Stimulated activated CD4-positive, alpha-beta T cell treated with anti-CD3 and anti-CD28 coated beads, Interleukin-4, amount 100 ng/mL, for 4 hours (primary cell): ENCODE measurements at regions not wholly inside any gene's neighbourhood (a gene's known extent, or its start where the extent isn't known, plus 50 kb on each side); places are given as distances from the start of the nearest gene placed in this dataset.
A peak's percentile ranks its signal among the peaks of the same experiment; 100 is the strongest.

Experiments
- DNase-seq, 2 experiments: peaks; one replicate each; pipeline ENCODE4 v3.0.0-alpha.2; 2020

- no peak for DNase-seq
These were observed 585.7 kb upstream of the MARCKS start for GRCh38 chr6:113271437-113271836.

- no peak for DNase-seq
These were observed 580.5 kb upstream of the MARCKS start for GRCh38 chr6:113276601-113277000.

GRCh38 chr6:113277111-113277510, 580.0 kb upstream of the MARCKS start:
- DNase-seq, result no peak

- DNase-seq, result no peak
These were observed 576.1 kb upstream of the MARCKS start for GRCh38 chr6:113281014-113281413.

- no peak for DNase-seq
These were observed 575.7 kb upstream of the MARCKS start for GRCh38 chr6:113281431-113281830.

GRCh38 chr6:113287396-113287795, 569.7 kb upstream of the MARCKS start:
- DNase-seq, result no peak

- DNase-seq, result no peak
These were observed 568.7 kb upstream of the MARCKS start for GRCh38 chr6:113288409-113288808.

GRCh38 chr6:113289166-113289565, 568.0 kb upstream of the MARCKS start:
- no peak for DNase-seq

- no peak for DNase-seq
These were observed 566.5 kb upstream of the MARCKS start for GRCh38 chr6:113290684-113291083.

- no peak for DNase-seq
These were observed 565.2 kb upstream of the MARCKS start for GRCh38 chr6:113291751-113292445.

GRCh38 chr6:113292646-113293422, 564.3 kb upstream of the MARCKS start:
- no peak for DNase-seq

GRCh38 chr6:113293423-113293740, 563.8 kb upstream of the MARCKS start:
- DNase-seq, result no peak

- no peak for DNase-seq
These were observed 557.6 kb upstream of the MARCKS start for GRCh38 chr6:113299531-113299930.

GRCh38 chr6:113301651-113302050, 555.5 kb upstream of the MARCKS start:
- DNase-seq, result no peak

- DNase-seq, result no peak
These were observed 553.0 kb upstream of the MARCKS start for GRCh38 chr6:113304116-113304515.

- DNase-seq, result peak in 1 of 2 experiments; percentile 8
These were observed 550.5 kb upstream of the MARCKS start for GRCh38 chr6:113306552-113307145.

- DNase-seq, result no peak
These were observed 548.9 kb upstream of the MARCKS start for GRCh38 chr6:113308266-113308665.

- no peak for DNase-seq
These were observed 543.3 kb upstream of the MARCKS start for GRCh38 chr6:113313841-113314240.

- DNase-seq, result no peak
These were observed 542.0 kb upstream of the MARCKS start for GRCh38 chr6:113315165-113315564.

- DNase-seq, result no peak
These were observed 541.3 kb upstream of the MARCKS start for GRCh38 chr6:113315879-113316278.

GRCh38 chr6:113317442-113317841, 539.7 kb upstream of the MARCKS start:
- no peak for DNase-seq

- DNase-seq, result no peak
These were observed 539.1 kb upstream of the MARCKS start for GRCh38 chr6:113317891-113318574.

- no peak for DNase-seq
These were observed 538.6 kb upstream of the MARCKS start for GRCh38 chr6:113318575-113318917.

GRCh38 chr6:113320653-113321052, 536.5 kb upstream of the MARCKS start:
- no peak for DNase-seq
